ENCODE measurements at regions not wholly inside any gene's neighbourhood (a gene's known extent, or its start where the extent isn't known, plus 50 kb on each side); places are given as distances from the start of the nearest gene placed in this dataset.
A peak's percentile ranks its signal among the peaks of the same experiment; 100 is the strongest.

DNA sequence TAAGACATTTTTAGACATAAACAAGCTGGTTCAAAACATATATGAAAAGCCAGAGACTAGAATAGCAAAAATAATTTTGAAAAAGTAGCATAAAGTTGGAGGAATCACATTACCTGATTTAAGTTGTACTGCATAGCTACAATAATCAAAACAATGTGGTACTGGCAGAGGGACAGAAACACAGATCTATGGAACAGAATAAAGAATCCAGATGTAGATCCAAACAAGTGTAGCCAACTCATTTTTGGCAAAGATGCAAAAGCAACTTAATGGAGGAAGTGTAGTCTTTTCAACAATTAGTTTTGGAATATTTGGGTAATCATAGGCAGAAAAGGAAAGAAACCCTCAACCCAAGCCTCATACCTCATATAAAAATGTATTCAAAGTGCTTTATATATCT, 278.7 kb upstream of the ZNF521 start:
- TF ChIP-seq, protein P1, sequence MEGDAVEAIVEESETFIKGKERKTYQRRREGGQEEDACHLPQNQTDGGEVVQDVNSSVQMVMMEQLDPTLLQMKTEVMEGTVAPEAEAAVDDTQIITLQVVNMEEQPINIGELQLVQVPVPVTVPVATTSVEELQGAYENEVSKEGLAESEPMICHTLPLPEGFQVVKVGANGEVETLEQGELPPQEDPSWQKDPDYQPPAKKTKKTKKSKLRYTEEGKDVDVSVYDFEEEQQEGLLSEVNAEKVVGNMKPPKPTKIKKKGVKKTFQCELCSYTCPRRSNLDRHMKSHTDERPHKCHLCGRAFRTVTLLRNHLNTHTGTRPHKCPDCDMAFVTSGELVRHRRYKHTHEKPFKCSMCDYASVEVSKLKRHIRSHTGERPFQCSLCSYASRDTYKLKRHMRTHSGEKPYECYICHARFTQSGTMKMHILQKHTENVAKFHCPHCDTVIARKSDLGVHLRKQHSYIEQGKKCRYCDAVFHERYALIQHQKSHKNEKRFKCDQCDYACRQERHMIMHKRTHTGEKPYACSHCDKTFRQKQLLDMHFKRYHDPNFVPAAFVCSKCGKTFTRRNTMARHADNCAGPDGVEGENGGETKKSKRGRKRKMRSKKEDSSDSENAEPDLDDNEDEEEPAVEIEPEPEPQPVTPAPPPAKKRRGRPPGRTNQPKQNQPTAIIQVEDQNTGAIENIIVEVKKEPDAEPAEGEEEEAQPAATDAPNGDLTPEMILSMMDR (IDR thresholded peaks at IDR 0.05; ENCODE audit: low read depth, low read length, missing control alignments): no peak
- no peak overlapping the region for H3K4me3 ChIP-seq (ENCODE audit: low read depth, low read length)
- DNase-seq (ENCODE audit: low read depth): no peak

GRCh38 chr18:25621682-25622081, 269.7 kb upstream of the ZNF521 start:
- no peak for DNase-seq (ENCODE audit: low read depth)
- TF ChIP-seq, protein P1 (IDR thresholded peaks at IDR 0.05; ENCODE audit: low read depth, low read length, missing control alignments): no peak
- no peak overlapping the region for H3K4me3 ChIP-seq (ENCODE audit: low read depth, low read length)

DNA sequence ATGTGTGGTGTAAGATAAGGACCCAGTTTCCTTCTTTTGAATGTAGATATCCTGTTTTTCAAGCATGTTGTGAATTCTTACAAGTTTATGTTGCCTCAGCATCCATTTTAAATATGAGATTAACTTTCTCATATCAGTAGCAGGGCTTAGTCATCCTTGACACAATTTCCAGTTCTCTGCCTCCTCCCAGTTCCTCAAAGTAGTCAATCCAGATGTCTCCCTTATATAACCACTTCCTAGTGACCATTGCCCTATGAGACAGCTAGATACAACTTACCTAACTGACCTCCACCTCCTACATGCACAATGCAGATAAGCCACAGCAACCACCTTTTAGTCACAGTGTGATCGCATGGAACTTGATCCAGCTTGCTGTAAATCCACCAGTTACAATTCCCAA, 269.2 kb upstream of the ZNF521 start:
- TF ChIP-seq, protein P1 (IDR thresholded peaks at IDR 0.05; ENCODE audit: low read depth, low read length, missing control alignments): no peak
- DNase-seq (ENCODE audit: low read depth): no peak
- H3K4me3 ChIP-seq (ENCODE audit: low read depth, low read length): no peak overlapping the region

DNA sequence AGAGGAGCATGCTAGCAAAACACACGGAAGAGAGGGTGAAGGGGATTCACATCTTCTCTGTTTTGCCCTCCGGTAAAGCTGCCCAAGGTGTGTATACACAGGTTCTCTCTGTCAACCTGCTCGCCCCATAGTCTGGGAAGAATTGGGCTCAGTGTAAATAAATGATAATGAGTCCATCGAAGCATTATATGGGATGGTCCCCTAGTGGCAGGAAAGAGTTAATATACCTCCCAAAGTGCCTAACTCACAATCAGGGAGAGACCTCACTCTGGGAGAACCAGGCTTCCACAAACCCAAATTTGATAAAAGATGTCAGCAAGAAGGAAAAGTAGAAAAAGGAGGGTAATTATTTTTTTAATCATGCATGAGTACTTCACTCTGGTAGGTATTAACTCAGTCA, 262.2 kb upstream of the ZNF521 start:
- no peak overlapping the region for H3K4me3 ChIP-seq (ENCODE audit: low read depth, low read length)
- no peak for DNase-seq (ENCODE audit: low read depth)
- TF ChIP-seq, protein P1 (IDR thresholded peaks at IDR 0.05; ENCODE audit: low read depth, low read length, missing control alignments): peak; percentile 20

DNA sequence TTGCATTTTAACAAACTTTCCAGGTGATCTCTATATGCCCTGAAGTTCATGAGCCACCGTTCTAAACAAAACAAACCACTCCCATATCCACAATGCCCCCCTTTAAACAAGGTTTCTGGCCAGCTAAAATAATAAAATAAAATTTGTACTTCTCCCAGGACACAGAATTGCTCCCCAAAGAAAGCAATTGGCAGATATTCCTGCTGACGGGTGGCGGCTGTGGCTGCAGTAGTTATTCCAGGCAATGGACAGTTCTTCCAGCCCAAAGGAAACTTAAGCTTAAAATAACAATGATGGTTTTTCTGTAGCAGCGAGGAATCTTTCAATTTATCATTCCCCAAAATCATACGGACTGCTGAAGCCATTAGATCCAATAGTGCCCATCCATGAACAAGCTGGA, 260.5 kb upstream of the ZNF521 start:
- H3K4me3 ChIP-seq (ENCODE audit: low read depth, low read length): no peak overlapping the region
- TF ChIP-seq, protein P1 (IDR thresholded peaks at IDR 0.05; ENCODE audit: low read depth, low read length, missing control alignments): no peak
- DNase-seq (ENCODE audit: low read depth): no peak

GRCh38 chr18:25608091-25608490, 256.1 kb upstream of the ZNF521 start:
- TF ChIP-seq, protein P1 (IDR thresholded peaks at IDR 0.05; ENCODE audit: low read depth, low read length, missing control alignments): no peak
- no peak overlapping the region for H3K4me3 ChIP-seq (ENCODE audit: low read depth, low read length)
- no peak for DNase-seq (ENCODE audit: low read depth)

- TF ChIP-seq, protein P1 (IDR thresholded peaks at IDR 0.05; ENCODE audit: low read depth, low read length, missing control alignments): no peak
- no peak overlapping the region for H3K4me3 ChIP-seq (ENCODE audit: low read depth, low read length)
- DNase-seq (ENCODE audit: low read depth): no peak
Measured at GRCh38 chr18:25604894-25605597, 253.1 kb upstream of the ZNF521 start.

All from GM12864 (cell line).